ENCODE measurements at regions not wholly inside any gene's neighbourhood (a gene's known extent, or its start where the extent isn't known, plus 50 kb on each side); places are given as distances from the start of the nearest gene placed in this dataset.

GRCh38 chr15:59876140-59876539 lies 128.0 kb upstream of the FOXB1 start:
- Mint-ChIP-seq H3K4me3 (no peak overlapping the region), H3K27me3 (ENCODE audit: low read depth) (peaks cover 25% of the 10 kb centered on the region)

GRCh38 chr15:59873644-59874272 lies 130.4 kb upstream of the FOXB1 start:
- Mint-ChIP-seq H3K4me1 (no peaks in the 10 kb centered on the region), H3K27me3 (ENCODE audit: low read depth) (peaks cover 23% of the 10 kb centered on the region), H3K4me3 (no peak overlapping the region), H3K9me3 (no peaks in the 10 kb centered on the region), H3K27ac (no peak overlapping the region), H3K36me3 (ENCODE audit: low read depth) (no peaks in the 10 kb centered on the region)
- no peak for TF ChIP-seq CTCF (IDR thresholded peaks at IDR 0.05; ENCODE audit: unreplicated experiment in 3 of 3)

More at GRCh38 chr15:59876140-59876539, 128.0 kb upstream of the FOXB1 start:
- Mint-ChIP-seq H3K27ac (no peak overlapping the region), H3K36me3 (ENCODE audit: low read depth) (no peaks in the 10 kb centered on the region), H3K4me1 (peaks cover 13% of the 10 kb centered on the region), H3K9me3 (no peaks in the 10 kb centered on the region)
- TF ChIP-seq CTCF (IDR thresholded peaks at IDR 0.05; ENCODE audit: unreplicated experiment in 3 of 3) = no peak

- H3K27me3 Mint-ChIP-seq (ENCODE audit: low read depth) = peaks cover 7% of the 10 kb centered on the region
- H3K4me1 Mint-ChIP-seq = no peaks in the 10 kb centered on the region
- peaks cover 3% of the 10 kb centered on the region for H3K9me3 Mint-ChIP-seq
- H3K4me3 Mint-ChIP-seq = no peak overlapping the region
- no peak for TF ChIP-seq CTCF (IDR thresholded peaks at IDR 0.05; ENCODE audit: unreplicated experiment in 3 of 3)
- H3K36me3 Mint-ChIP-seq (ENCODE audit: low read depth) = no peaks in the 10 kb centered on the region
- H3K27ac Mint-ChIP-seq = no peak overlapping the region
These were observed 136.8 kb upstream of the FOXB1 start for GRCh38 chr15:59867086-59867855.

- Mint-ChIP-seq H3K36me3 (ENCODE audit: low read depth) (no peaks in the 10 kb centered on the region), H3K4me3 (no peak overlapping the region), H3K4me1 (no peaks in the 10 kb centered on the region), H3K9me3 (peaks cover 3% of the 10 kb centered on the region), H3K27me3 (ENCODE audit: low read depth) (peaks cover 7% of the 10 kb centered on the region), H3K27ac (no peak overlapping the region)
- TF ChIP-seq CTCF (IDR thresholded peaks at IDR 0.05; ENCODE audit: unreplicated experiment in 3 of 3) = no peak
These were observed 137.5 kb upstream of the FOXB1 start for GRCh38 chr15:59866642-59867041.

- H3K4me3 Mint-ChIP-seq = no peak overlapping the region
- H3K4me1 Mint-ChIP-seq = no peaks in the 10 kb centered on the region
- H3K27ac Mint-ChIP-seq = no peak overlapping the region
- H3K36me3 Mint-ChIP-seq (ENCODE audit: low read depth) = no peaks in the 10 kb centered on the region
- H3K27me3 Mint-ChIP-seq (ENCODE audit: low read depth) = peaks cover 10% of the 10 kb centered on the region
- TF ChIP-seq CTCF (IDR thresholded peaks at IDR 0.05; ENCODE audit: unreplicated experiment in 3 of 3) = no peak
- peaks cover 3% of the 10 kb centered on the region for H3K9me3 Mint-ChIP-seq
These were observed 141.6 kb upstream of the FOXB1 start for GRCh38 chr15:59862191-59863155.
